Loucy (cell line): ENCODE measurements at regions not wholly inside any gene's neighbourhood (a gene's known extent, or its start where the extent isn't known, plus 50 kb on each side); places are given as distances from the start of the nearest gene placed in this dataset.
"Not testable (repeated sequence)": the region's sequence is repeated elsewhere in the genome, so short reads cannot be mapped to it uniquely, and the experiment has no call there.

Experiments used
- H2AFZ ChIP-seq: fragments of 200-600 bp; sonication (generic); 2 replicates; pipeline ENCODE4 v1.6.0; 2016; ENCODE audit warnings: antibody characterized with exemption, mild to moderate bottlenecking, low read length, moderate library complexity
- H3F3A ChIP-seq: fragments of 200-600 bp; 2 replicates; pipeline ENCODE4 v1.6.0; 2016; ENCODE audit warnings: antibody characterized with exemption, low read depth, mild to moderate bottlenecking
- H3K27me3 ChIP-seq: fragments of 200-600 bp; sonication (generic); 2 replicates; pipeline ENCODE4 v1.6.1; 2014; ENCODE audit warnings: low read length, mild to moderate bottlenecking; ENCODE audit not compliant: insufficient read depth, poor library complexity, severe bottlenecking
- H3K36me3 ChIP-seq: fragments of 200-600 bp; sonication (generic); 2 replicates; pipeline ENCODE4 v1.6.1; 2016; ENCODE audit warnings: low read length; ENCODE audit not compliant: insufficient read depth
- H3K4me1 ChIP-seq: fragments of 200-600 bp; sonication (generic); 2 replicates; pipeline ENCODE4 v1.5.1; 2014; ENCODE audit warnings: low read length, mild to moderate bottlenecking; ENCODE audit not compliant: insufficient read depth, poor library complexity, severe bottlenecking
- H3K4me2 ChIP-seq: fragments of 200-600 bp; sonication (generic); 2 replicates; pipeline ENCODE4 v1.6.0; 2014; ENCODE audit warnings: antibody characterized with exemption, low read length, low read depth, mild to moderate bottlenecking; ENCODE audit not compliant: poor library complexity, severe bottlenecking
- H3K4me3 ChIP-seq: fragments of 200-600 bp; sonication (generic); 2 replicates; pipeline ENCODE4 v1.5.1; 2014; ENCODE audit warnings: low read length, mild to moderate bottlenecking, mixed read lengths; ENCODE audit not compliant: poor library complexity, severe bottlenecking
- H3K79me2 ChIP-seq: fragments of 200-600 bp; sonication (generic); 2 replicates; pipeline ENCODE4 v1.6.1; 2014; ENCODE audit warnings: low read length; ENCODE audit not compliant: insufficient read depth
- H3K9ac ChIP-seq: fragments of 200-600 bp; sonication (generic); 2 replicates; pipeline ENCODE4 v1.6.0; 2014; ENCODE audit warnings: mild to moderate bottlenecking, low read depth, low read length, moderate library complexity; ENCODE audit not compliant: poor library complexity, severe bottlenecking
- H3K9me2 ChIP-seq: fragments of 200-600 bp; sonication (generic); replicated peaks from 2 replicates; pipeline ENCODE4 v1.6.1; 2016; ENCODE audit warnings: low read depth, low read length, mixed read lengths
- H3K9me3 ChIP-seq: fragments of 200-600 bp; sonication (generic); 2 replicates; pipeline ENCODE4 v1.6.1; 2014; ENCODE audit warnings: mild to moderate bottlenecking, antibody characterized with exemption, low read length, low read depth; ENCODE audit not compliant: insufficient read depth
- H4K20me1 ChIP-seq: fragments of 200-600 bp; sonication (generic); 2 replicates; pipeline ENCODE4 v1.6.0; 2014; ENCODE audit warnings: antibody characterized with exemption, low read length, mild to moderate bottlenecking; ENCODE audit not compliant: insufficient read depth, poor library complexity, severe bottlenecking
- CTCF ChIP-seq: fragments of 200-600 bp; sonication (generic); conservative IDR thresholded peaks from 2 replicates; pipeline ENCODE4 v1.5.1; 2014; ENCODE audit warnings: mild to moderate bottlenecking, antibody characterized with exemption, low read length
- EZH2phosphoT487 ChIP-seq: fragments of 200-600 bp; IDR thresholded peaks from 2 replicates; pipeline ENCODE4 v1.6.1; 2018; ENCODE audit warnings: antibody characterized with exemption, mild to moderate bottlenecking, moderate library complexity, borderline replicate concordance

- peaks cover 12% of the 10 kb centered on the region; the same call in 1 of the 2 replicates for H3K9me3 ChIP-seq
- no peaks in the 10 kb centered on the region for H3K4me1 ChIP-seq
- no peak overlapping the region for H3K4me3 ChIP-seq
- H3K27me3 ChIP-seq: no peaks in the 10 kb centered on the region
- no peaks in the 10 kb centered on the region for H3K9me2 ChIP-seq
- H3K4me2 ChIP-seq: no peak overlapping the region
- H3K79me2 ChIP-seq: no peaks in the 10 kb centered on the region
- no peaks in the 10 kb centered on the region for H4K20me1 ChIP-seq
- H3K9ac ChIP-seq: no peak overlapping the region
- no peaks in the 10 kb centered on the region for H3K36me3 ChIP-seq
- no peaks in the 10 kb centered on the region for H3F3A ChIP-seq
- H2AFZ ChIP-seq: no peak overlapping the region
- TF ChIP-seq EZH2phosphoT487 (no peak), CTCF (no peak)
Observed at GRCh38 chr2:239829326-239829725, 195.8 kb downstream of the NDUFA10 start.

GRCh38 chr2:239828973-239829275, 196.2 kb downstream of the NDUFA10 start:
- H3K4me1 ChIP-seq, H3K27me3 ChIP-seq, H2AFZ ChIP-seq, H3K79me2 ChIP-seq, H3K4me3 ChIP-seq, H3K4me2 ChIP-seq, H3K9me2 ChIP-seq, H3K9ac ChIP-seq, H3K36me3 ChIP-seq, H3F3A ChIP-seq, H4K20me1 ChIP-seq: not testable (repeated sequence)
- H3K9me3 ChIP-seq: peaks cover 12% of the 10 kb centered on the region; the same call in 1 of the 2 replicates

GRCh38 chr2:239828192-239828972, 196.8 kb downstream of the NDUFA10 start:
- no peaks in the 10 kb centered on the region for H3K27me3 ChIP-seq
- no peaks in the 10 kb centered on the region for H3F3A ChIP-seq

More at GRCh38 chr2:239828192-239828972, 196.8 kb downstream of the NDUFA10 start:
- no peak for TF ChIP-seq CTCF
- TF ChIP-seq EZH2phosphoT487: no peak
- Histone ChIP-seq H3K9me3 (peaks cover 12% of the 10 kb centered on the region; the same call in 1 of the 2 replicates), H3K36me3 (no peaks in the 10 kb centered on the region), H3K9me2 (no peaks in the 10 kb centered on the region), H2AFZ (no peak overlapping the region), H3K9ac (no peak overlapping the region), H3K4me2 (no peak overlapping the region), H3K4me3 (no peak overlapping the region), H4K20me1 (no peaks in the 10 kb centered on the region), H3K4me1 (no peaks in the 10 kb centered on the region), H3K79me2 (no peaks in the 10 kb centered on the region)
